ENCODE measurements at regions not wholly inside any gene's neighbourhood (a gene's known extent, or its start where the extent isn't known, plus 50 kb on each side); places are given as distances from the start of the nearest gene placed in this dataset.

DNA sequence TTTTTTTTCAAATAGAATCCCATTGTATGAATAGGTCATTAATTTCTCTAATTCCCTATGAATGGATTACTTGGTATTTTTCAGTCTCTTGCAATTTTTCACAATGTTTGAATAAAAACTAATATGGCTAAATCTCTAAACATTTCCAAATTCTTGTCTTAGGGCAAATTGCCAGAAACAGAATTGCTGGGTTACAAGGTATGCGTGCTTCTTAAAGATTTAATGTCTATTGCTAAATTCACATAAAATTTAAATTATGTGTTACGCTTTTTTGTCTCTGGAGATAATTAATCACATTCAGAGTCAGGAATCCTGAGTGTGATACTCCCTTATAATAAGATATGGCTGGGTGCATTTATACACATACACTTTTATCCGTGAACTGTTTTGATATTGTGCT is 264.5 kb upstream of the TBL1XR1 start:
- H3K27ac ChIP-seq: no peak overlapping the region
- TF ChIP-seq CTCF (conservative IDR thresholded peaks at IDR 0.05): no peak
- TF ChIP-seq ZFX (IDR thresholded peaks at IDR 0.05): no peak

- peak overlapping the region; percentile 73; the same call in 1 of the 2 replicates for H3K27ac ChIP-seq
Observed at GRCh38 chr3:177463341-177463740, 266.1 kb upstream of the TBL1XR1 start.

GRCh38 chr3:177463863-177464262 is 266.6 kb upstream of the TBL1XR1 start:
- peak overlapping the region; percentile 73; the same call in 1 of the 2 replicates for H3K27ac ChIP-seq
- TF ChIP-seq CTCF (conservative IDR thresholded peaks at IDR 0.05): no peak
- TF ChIP-seq ZFX (IDR thresholded peaks at IDR 0.05): no peak

- TF ChIP-seq CTCF (conservative IDR thresholded peaks at IDR 0.05) (no peak), ZFX (IDR thresholded peaks at IDR 0.05) (no peak)
- H3K27ac ChIP-seq: peak overlapping the region; percentile 73; the same call in 1 of the 2 replicates
Observed at GRCh38 chr3:177464392-177465256, 267.3 kb upstream of the TBL1XR1 start.

DNA sequence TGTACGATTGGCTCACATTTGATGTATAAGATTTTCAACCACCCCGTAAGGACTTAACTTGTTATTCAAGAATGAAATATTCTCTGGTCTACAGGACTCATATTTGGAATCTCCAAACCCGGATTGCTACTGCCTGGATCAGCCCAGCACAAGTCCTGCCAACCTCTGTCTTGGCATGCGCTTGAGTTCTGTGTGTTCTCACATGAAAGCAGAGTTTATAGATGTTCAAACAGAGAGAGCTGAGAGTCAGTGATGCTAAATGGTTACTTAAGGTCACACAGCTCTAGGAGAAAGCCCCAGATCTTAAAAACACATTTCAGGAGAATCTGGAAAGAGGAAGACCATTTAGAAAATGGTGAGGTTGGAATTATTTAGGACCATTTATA is 268.0 kb upstream of the TBL1XR1 start:
- peak overlapping the region; percentile 73; the same call in 1 of the 2 replicates for H3K27ac ChIP-seq
- no peak for TF ChIP-seq ZFX (IDR thresholded peaks at IDR 0.05)
- no peak for TF ChIP-seq CTCF (conservative IDR thresholded peaks at IDR 0.05)

DNA sequence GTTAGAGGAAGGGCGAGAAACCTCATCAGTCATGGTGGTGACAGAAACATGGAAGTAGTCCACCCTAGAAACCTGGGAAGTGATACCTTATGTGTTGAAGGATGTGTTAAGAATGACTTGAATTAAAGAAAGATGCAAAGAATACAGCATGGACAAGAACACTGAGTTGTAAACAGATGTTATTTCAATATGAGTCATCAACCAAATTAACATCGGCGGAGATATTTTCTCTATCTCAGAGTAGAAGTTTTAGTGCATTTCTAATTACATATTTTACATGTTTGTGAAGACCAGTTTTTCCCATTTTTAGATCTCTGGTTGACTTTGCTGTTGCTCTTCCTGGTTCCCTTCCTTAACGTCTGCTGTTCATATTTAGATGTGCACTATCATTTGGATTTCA is 268.8 kb upstream of the TBL1XR1 start:
- TF ChIP-seq CTCF (conservative IDR thresholded peaks at IDR 0.05) (no peak), ZFX (IDR thresholded peaks at IDR 0.05) (no peak)
- no peak overlapping the region; the same call in 1 of the 2 replicates for H3K27ac ChIP-seq

- 0 out of 2 replicates have a peak overlapping the region, but pooled peaks have one; percentile 14 for H3K27ac ChIP-seq
Observed at GRCh38 chr3:177466622-177467021, 269.3 kb upstream of the TBL1XR1 start.

DNA sequence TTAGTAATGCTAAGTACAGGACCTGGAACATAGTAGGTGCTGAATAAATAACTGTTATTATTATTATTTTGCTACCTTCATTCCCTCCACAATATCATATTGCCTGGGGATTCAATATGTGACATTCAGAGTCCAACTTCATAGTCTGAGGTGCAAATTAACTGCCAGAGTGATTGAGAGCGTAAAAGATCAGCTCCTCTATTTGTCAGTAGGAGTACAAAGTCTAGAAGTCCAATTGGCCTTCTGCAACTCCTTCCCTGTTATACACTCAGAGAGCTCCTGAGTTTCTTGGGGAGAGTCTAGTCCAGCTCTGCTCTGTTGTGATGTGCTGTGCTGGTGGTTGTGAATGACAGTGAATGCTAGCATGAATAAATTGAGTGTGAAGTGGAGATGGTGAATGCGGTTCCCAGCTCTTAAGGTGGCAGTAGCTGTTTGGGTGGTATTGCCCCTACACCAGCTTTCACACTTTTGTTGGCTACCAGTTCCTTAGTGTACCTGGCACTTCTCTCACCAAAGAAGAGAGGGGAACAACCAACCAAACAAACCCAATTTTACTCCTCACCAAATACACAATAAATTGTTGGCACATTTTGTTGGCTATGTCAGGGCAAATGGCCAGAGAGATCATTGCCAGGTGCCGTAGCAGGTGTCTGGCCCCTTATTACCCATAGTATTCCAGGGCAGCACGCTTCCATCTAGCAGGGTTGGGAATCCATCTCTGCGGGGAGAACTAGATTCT is 270.1 kb upstream of the TBL1XR1 start:
- TF ChIP-seq CTCF (conservative IDR thresholded peaks at IDR 0.05): no peak
- TF ChIP-seq ZFX (IDR thresholded peaks at IDR 0.05): no peak
- peak overlapping the region; percentile 7; the same call in 1 of the 2 replicates for H3K27ac ChIP-seq

All from C4-2B (cell line).